IPS-NIHi7 (cell line): ENCODE measurements at regions not wholly inside any gene's neighbourhood (a gene's known extent, or its start where the extent isn't known, plus 50 kb on each side); places are given as distances from the start of the nearest gene placed in this dataset.
"Not testable (repeated sequence)": the region's sequence is repeated elsewhere in the genome, so short reads cannot be mapped to it uniquely, and the experiment has no call there.

Experiments
- DNase-seq: peaks from one replicate; pipeline ENCODE4 v3.0.0; 2012; ENCODE audit warnings: mixed read lengths; ENCODE audit errors: extremely low spot score

DNA sequence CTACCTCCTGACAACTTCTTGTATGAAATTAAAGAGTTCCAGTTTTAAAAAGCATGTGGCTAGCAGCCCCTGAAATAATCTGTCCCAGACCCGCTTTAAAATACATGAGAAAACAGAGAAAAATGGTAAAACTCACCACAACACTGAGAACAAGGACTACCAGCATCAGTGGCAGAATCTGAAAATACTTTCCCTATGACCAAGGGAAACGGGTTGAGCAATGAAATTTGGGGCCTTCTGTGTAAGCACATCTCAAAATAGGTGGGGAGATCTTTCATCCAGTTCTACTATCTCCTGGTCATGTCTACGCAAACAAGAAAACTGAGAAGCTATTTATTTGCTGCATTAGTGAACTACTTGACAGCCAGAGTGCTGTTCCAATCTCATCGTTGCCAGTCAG, 172.3 kb downstream of the LNPK start:
- no peak for DNase-seq

GRCh38 chr2:175827856-175828255, 174.2 kb downstream of the LNPK start:
- DNase-seq: no peak

- no peak for DNase-seq
Observed at GRCh38 chr2:175824243-175824642, 177.8 kb downstream of the LNPK start.

- no peak for DNase-seq
Observed at GRCh38 chr2:175823707-175824073, 178.4 kb downstream of the LNPK start.

GRCh38 chr2:175823002-175823706, 178.9 kb downstream of the LNPK start:
- DNase-seq: peak; percentile 38

- DNase-seq: no peak
Observed at GRCh38 chr2:175817221-175817620, 184.8 kb downstream of the LNPK start.

GRCh38 chr2:175815537-175815936, 186.5 kb downstream of the LNPK start:
- DNase-seq: no peak

GRCh38 chr2:175811971-175812370, 190.1 kb downstream of the LNPK start:
- no peak for DNase-seq

DNA sequence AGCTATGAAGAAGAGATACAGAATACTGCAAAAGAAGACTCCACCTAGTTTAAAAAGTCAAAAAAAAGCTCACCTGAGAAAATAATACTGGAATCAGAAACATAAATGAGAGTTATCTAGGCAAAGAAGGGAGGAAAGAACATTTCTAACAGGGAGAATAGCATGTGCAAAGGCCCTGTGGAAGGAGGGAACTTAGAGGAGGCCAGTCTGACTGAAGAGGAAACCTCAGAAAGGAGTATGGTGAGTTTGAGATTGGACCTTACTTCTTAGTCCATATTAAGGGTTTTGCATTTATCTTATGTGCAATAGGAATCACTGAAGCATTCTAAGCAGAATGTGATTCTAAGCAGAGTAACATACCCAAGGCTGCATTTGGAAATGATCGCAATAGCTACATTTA, 193.2 kb downstream of the LNPK start:
- no peak for DNase-seq

DNA sequence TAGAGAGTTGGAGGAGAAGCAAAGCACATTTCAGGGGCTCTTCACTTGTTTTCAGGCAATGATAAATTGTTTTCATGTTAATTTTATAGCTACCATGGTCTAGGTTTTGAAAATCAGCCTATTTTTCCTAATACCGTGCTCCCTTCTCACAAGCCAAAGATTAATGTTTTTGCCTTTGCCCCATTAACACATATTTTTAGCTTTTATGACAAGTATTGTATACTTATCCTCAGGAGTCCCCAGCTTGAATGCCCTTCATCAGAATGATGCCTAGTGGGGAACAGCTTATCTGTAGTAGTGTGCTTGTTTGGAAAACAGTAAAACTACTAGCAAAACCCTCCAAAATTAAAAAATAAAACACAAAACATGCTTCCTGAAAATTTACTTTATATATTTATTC, 194.0 kb downstream of the LNPK start:
- DNase-seq: no peak

GRCh38 chr2:175807031-175807873, 194.8 kb downstream of the LNPK start:
- DNase-seq: no peak

DNA sequence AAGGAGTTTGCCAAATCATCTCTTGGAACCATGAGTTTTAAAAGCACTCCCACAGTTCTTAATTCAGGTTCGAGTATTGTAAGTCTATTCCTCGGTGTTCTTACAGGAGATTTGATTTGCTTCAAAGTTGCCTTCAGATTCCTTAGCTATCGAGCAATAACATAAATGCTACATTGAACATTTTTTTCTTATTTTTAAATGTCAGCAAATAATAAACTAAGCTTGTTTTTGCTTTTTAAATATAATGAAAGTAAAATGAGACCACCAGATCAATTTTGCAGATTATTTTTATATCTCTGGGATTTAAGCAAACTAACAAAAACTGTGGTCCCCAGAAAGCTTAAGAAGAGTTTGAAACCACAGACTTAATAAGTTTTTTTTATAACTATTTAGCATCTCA, 195.5 kb downstream of the LNPK start:
- no peak for DNase-seq

- DNase-seq: peak; percentile 19
Observed at GRCh38 chr2:175806125-175806490, 196.0 kb downstream of the LNPK start.

GRCh38 chr2:175805442-175806124, 196.5 kb downstream of the LNPK start:
- no peak for DNase-seq

DNA sequence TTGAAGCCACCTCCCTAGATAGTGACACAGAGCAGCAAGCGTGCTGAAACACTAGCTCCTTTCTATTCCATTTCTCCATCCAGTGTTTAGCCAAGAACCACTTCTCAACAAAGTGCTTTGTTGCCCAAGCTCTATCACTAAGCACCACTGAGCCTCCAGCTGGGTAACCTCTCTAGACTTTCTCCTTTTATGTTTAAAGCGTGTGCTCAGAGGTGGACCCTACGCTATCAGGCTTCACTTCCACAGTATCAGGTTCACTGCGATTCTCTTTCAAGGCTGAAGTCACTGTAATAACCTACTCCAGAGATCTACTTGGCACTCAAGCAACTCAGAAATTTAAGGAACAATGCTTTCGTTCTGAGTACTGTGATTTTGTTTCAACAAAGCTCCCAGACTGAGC, 197.9 kb downstream of the LNPK start:
- no peak for DNase-seq

GRCh38 chr2:175796422-175796821, 205.6 kb downstream of the LNPK start:
- not testable (repeated sequence) for DNase-seq

- DNase-seq: no peak
Observed at GRCh38 chr2:175793648-175794047, 208.4 kb downstream of the LNPK start.

- no peak for DNase-seq
Observed at GRCh38 chr2:175792881-175793280, 209.2 kb downstream of the LNPK start.

- no peak for DNase-seq
Observed at GRCh38 chr2:175792199-175792598, 209.9 kb downstream of the LNPK start.

DNA sequence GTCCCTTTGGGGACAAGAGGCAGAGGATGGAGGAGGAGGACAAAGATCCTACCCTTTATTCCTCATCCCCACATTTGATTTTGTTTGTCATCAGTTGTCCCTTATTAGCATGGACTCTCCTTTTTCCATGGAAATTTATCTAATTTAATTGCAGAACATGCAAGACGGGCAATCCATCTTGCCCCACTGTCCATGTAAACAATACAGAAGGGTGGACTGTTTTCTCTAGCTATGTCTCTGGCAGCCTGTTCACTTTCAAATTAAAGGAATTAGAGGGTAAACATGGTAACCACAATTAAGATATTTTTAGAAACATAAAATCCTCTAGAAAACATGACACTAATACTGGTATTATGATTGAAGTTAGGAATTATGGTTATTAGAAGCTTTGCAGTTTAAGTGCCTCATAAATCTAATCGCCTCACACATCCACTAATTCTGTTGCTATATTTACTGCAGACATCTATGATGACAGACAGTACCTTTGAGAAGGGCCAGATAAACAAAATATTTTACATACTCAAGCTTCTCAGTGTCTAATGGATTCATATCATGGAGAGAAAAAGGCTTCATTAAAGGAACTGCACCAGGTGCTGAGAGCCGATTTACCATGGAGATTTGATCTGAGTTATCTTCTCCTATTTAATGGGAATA, 215.5 kb downstream of the LNPK start:
- no peak for DNase-seq

DNA sequence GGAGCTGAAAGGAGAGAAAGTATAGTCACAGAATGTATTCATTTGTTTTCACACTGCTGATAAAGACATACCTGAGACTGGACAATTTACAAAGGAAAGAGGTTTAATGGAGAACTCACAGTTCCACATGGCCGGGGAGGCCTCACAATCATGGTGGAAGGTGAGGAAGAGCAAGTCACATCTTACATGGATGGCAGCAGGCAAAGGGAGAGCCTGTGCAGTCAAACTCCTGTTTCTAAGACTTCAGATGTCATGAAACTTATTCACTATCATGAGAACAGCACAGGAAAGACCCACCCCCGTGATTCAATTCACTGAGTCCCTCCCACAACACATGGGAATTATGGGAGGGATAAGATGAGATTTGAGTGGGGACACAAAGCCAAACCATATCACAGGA, 224.7 kb downstream of the LNPK start:
- not testable (repeated sequence) for DNase-seq

DNA sequence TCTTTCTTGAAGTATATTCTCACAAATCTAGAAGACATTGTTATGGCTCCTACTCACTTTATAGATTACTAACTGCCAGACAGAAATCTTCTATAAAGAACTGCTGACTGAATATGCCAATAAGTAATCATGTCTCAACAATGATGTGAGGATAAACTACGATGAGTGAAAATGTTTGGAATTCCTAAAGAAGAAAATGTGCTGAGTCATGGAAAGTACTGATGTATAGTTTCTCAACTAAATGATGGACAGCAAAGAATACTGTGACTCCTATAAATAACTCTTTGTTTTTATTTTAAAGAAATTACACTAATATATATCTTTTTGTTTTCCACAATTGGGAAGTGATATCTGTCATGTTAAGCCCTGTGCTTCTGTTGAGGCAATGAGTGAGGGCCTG, 232.9 kb downstream of the LNPK start:
- DNase-seq: no peak
